Right lobe of liver (tissue), 6 donors: ENCODE measurements at regions not wholly inside any gene's neighbourhood (a gene's known extent, or its start where the extent isn't known, plus 50 kb on each side); places are given as distances from the start of the nearest gene placed in this dataset.

Source experiments
- ATAC-seq, 4 donors: fragments of 200-7000 bp; cut with Tn5 transposase; one replicate each; pipeline ENCODE4 v1.9.1; 2020; ENCODE audit warnings: mild to moderate bottlenecking in 4 of 4, moderate library complexity in 4 of 4
- DNase-seq, 3 donors: peaks; one replicate each; pipeline ENCODE4 v3.0.0-alpha.2; 2020
- H3K27ac ChIP-seq, 3 donors: fragments of 200-600 bp; one replicate each; pipeline ENCODE4 v1.8.0; 2022
- H3K27me3 ChIP-seq, 2 donors: fragments of 200-600 bp; one replicate each; pipeline ENCODE4 v1.8.0; 2022
- H3K36me3 ChIP-seq, 4 donors: fragments of 200-600 bp; sonication (generic) in 1 of 4; one replicate each; pipeline versions ENCODE4 v1.5.1 to v1.8.0; 2017 to 2022; ENCODE audit warnings: control low read depth in 1 of 4
- H3K4me1 ChIP-seq, 4 donors: fragments of 200-600 bp; sonication (generic) in 1 of 4; one replicate each; pipeline versions ENCODE4 v1.5.1 to v1.8.0; 2017 to 2022; ENCODE audit warnings: control low read depth in 1 of 4
- H3K4me3 ChIP-seq, 3 donors: fragments of 200-600 bp; one replicate each; pipeline ENCODE4 v1.8.0; 2022
- H3K9me3 ChIP-seq, 4 donors: fragments of 200-600 bp; sonication (generic) in 1 of 4; one replicate each; pipeline versions ENCODE4 v1.5.1 to v1.8.0; 2017 to 2022; ENCODE audit warnings: control low read depth in 1 of 4
- POLR2A ChIP-seq: fragments of 450-650 bp; IDR thresholded peaks from one replicate; pipeline ENCODE4 v1.6.1; 2017; ENCODE audit warnings: antibody characterized with exemption, mild to moderate bottlenecking
- WGBS: methylation state at CpG from one replicate; pipeline ENCODE4 v1.1.6; 2018; ENCODE audit warnings: low coverage, low lambda C conversion rate; ENCODE audit not compliant: insufficient coverage; ENCODE audit errors: missing lambda C conversion rate; 5-methylcytosine and 5-hydroxymethylcytosine counted together
- intact Hi-C, 2 donors: fragments of 100-400 bp; cut with DNase I; formaldehyde crosslinking; loops; one replicate each; pipeline versions ENCODE4 v1.11.2 to v1.14.1; 2022
- TF ChIP-seq, protein P1 (sequence below), 4 donors: fragments of 200-600 bp in 3 of 4; fragments of 450-650 bp in 1 of 4; IDR thresholded peaks; one replicate each; pipeline versions ENCODE4 v1.5.1 to v1.8.0; 2016 to 2022; ENCODE audit warnings: antibody characterized with exemption in 4 of 4, mild to moderate bottlenecking in 2 of 4
- donor health status: DM: no; HTN: yes; CAD: no.
- donor health status: DM: no; HTN: no; CAD: no.
- donor health status: DM: no; HTN: no; CAD: no.
- donor health status: DM: no; HTN: yes; CAD: no.
- donor health status: DM: no; HTN: yes; CAD: no.

DNA sequence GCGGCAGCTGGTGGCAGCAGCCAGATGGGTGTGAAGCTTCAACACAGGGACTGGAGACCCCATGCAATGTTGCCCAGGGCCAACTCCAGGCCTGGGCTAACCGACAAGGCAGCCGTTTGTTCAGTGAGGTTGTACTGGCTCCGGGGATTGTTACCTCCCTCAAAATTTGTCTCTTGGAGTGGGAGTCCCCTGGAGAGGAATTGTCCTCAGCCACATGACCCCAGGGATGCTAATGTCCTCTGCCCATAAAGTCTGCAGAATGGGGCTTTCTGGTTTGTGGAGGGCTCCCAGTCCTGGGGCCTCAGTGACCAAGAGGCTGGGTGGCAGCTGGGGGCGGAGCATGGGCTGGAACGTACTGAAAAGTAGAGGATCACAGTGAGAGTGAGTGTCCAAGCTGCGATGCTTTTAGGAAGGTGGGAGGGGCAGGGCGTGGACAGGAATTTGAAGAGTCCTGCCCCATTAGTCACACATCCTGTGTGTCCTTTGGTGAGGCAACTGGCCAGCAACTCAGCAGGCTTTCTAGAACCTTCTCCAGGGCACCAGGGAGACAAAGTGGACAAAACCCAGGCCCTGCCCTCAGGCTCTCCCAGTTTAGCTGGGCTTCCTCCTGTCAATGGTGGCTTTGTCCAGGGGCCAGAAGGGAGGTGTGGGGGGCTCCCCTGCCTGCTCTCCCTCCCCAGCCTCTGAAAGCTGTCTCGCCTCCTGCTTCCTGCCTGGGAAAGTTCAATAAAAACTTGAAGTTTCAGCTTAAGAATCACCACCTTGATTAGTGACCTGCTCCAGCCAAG, 114.0 kb downstream of the NSG2 start:
- DNase-seq (peak in 1 of 3 donors; percentile 23), ATAC-seq (no peak)
- 100% methylated on average over 1 of the region's 9 CpGs for WGBS
- Histone ChIP-seq H3K4me1 (no peaks in the 10 kb centered on the region), H3K9me3 (peaks cover 0 to 6% (median 0%) of the 10 kb centered on the region in 4 donors), H3K27me3 (no peaks in the 10 kb centered on the region), H3K36me3 (no peaks in the 10 kb centered on the region), H3K4me3 (no peak overlapping the region), H3K27ac (no peak overlapping the region)
- TF ChIP-seq, protein P1, sequence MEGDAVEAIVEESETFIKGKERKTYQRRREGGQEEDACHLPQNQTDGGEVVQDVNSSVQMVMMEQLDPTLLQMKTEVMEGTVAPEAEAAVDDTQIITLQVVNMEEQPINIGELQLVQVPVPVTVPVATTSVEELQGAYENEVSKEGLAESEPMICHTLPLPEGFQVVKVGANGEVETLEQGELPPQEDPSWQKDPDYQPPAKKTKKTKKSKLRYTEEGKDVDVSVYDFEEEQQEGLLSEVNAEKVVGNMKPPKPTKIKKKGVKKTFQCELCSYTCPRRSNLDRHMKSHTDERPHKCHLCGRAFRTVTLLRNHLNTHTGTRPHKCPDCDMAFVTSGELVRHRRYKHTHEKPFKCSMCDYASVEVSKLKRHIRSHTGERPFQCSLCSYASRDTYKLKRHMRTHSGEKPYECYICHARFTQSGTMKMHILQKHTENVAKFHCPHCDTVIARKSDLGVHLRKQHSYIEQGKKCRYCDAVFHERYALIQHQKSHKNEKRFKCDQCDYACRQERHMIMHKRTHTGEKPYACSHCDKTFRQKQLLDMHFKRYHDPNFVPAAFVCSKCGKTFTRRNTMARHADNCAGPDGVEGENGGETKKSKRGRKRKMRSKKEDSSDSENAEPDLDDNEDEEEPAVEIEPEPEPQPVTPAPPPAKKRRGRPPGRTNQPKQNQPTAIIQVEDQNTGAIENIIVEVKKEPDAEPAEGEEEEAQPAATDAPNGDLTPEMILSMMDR (IDR thresholded peaks at IDR 0.05), result no peak
- TF ChIP-seq POLR2A, result no peak
- intact Hi-C loops, result no loop called here

- no peak for DNase-seq
- Histone ChIP-seq H3K9me3 (peaks cover 0 to 3% (median 0%) of the 10 kb centered on the region in 4 donors), H3K27ac (no peak overlapping the region), H3K27me3 (no peaks in the 10 kb centered on the region), H3K4me1 (no peaks in the 10 kb centered on the region), H3K36me3 (no peaks in the 10 kb centered on the region), H3K4me3 (no peak overlapping the region)
- ATAC-seq, result no peak
- TF ChIP-seq POLR2A, result no peak
- TF ChIP-seq, protein P1 (IDR thresholded peaks at IDR 0.05), result no peak
- 55% methylated on average over 8 of the region's 9 CpGs for WGBS
- intact Hi-C loops, result no loop called here
Observed at GRCh38 chr5:174165406-174165805, 119.9 kb downstream of the NSG2 start.

DNA sequence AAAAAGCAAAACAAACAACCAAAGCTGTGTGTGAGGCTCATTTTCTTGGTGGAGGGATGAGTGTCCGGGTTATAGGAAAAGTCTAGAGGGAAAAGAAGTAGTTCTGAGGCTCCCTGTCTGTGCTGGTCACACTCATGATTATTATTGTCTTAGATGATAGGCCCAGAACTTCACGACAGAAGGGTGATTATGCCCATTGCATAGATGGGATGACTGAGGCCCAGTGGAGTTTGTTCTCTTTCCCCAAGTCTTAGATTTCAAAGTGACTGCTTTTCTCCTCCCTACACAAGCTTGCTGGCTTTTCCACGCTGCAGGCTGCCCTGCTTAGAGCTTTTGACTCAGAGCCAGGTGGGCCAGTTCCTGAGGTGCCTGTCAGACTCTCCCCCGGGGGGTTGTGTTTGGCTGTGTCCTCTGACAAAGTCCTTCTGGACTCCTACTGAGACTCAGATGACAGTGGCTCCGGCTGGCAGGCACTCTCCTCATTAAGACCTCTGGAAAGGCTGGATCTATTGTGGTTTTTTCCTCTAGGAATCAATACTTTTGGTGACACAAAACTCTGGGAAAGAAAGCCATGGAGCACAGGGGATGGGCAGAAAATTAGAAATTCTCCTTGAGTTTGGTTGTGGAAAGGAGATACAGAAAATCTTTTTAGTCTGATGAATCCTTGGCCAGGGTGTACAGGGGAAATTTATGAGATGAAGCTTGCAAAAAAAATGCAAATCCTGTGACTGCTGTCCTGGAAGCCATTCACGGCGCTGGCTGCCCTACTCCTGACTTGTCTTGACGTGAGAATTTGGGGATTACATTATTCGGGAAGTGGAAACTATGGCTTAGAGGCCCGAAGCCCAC, 120.9 kb downstream of the NSG2 start:
- H3K27me3 ChIP-seq, result no peaks in the 10 kb centered on the region
- H3K4me1 ChIP-seq, result no peaks in the 10 kb centered on the region
- peaks cover 0 to 3% (median 0%) of the 10 kb centered on the region in 4 donors for H3K9me3 ChIP-seq
- DNase-seq (no peak), ATAC-seq (no peak)
- no peaks in the 10 kb centered on the region for H3K36me3 ChIP-seq
- no peak overlapping the region for H3K4me3 ChIP-seq
- no peak overlapping the region for H3K27ac ChIP-seq
- WGBS, result 52% methylated on average over 8 of the region's 10 CpGs
- TF ChIP-seq POLR2A, result no peak
- TF ChIP-seq, protein P1 (IDR thresholded peaks at IDR 0.05), result no peak
- intact Hi-C loops, result no loop called here

DNA sequence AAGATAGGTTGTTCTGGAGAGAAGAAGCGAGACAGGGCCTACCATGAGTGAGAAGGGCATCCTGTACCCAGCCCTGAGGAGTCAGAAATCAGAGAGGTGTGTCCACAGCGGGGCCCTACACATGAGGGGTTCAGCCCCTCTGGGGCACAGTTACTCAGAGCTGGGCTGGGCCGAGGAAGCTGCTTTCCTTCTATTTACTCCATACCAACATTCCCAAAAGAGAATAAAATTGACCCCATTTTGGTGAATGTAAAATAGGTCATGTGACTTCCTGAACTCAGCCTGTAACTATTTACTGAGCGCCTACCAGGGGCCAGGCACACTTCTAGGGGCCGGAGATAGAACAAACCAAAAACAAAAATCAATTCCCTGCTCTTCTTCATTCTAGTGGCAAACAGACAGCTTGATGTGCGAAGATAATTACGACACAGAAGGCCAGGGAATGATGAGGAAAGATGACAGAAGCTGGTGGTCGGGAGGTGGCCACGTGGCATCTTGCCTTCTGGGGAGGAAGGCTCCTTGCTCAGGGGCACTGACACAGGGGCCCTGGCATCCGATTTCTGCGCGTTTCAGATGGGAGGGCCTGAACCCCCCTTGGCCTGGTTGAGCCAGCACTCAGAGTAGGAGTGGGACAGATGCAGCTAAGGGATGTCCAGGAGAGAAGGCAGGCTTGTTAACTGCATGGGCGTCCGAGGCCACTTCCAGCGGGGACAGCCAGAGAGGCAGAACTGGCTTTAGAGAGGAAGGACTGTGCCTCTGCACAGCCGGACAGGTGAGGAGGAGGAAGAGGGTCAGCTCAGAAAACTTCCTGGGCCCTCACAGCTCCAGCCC, 121.8 kb downstream of the NSG2 start:
- Histone ChIP-seq H3K9me3 (peaks cover 0 to 3% (median 0%) of the 10 kb centered on the region in 4 donors), H3K27me3 (no peaks in the 10 kb centered on the region), H3K36me3 (no peaks in the 10 kb centered on the region), H3K27ac (no peak overlapping the region), H3K4me3 (no peak overlapping the region), H3K4me1 (no peaks in the 10 kb centered on the region)
- no peak for TF ChIP-seq POLR2A
- TF ChIP-seq, protein P1 (IDR thresholded peaks at IDR 0.05), result no peak
- DNase-seq (no peak), ATAC-seq (no peak)
- 67% methylated on average over 9 of the region's 16 CpGs for whole genome bisulfite sequencing
- intact Hi-C loops, result no loop called here
